ENCODE measurements at regions not wholly inside any gene's neighbourhood (a gene's known extent, or its start where the extent isn't known, plus 50 kb on each side); places are given as distances from the start of the nearest gene placed in this dataset.

DNA sequence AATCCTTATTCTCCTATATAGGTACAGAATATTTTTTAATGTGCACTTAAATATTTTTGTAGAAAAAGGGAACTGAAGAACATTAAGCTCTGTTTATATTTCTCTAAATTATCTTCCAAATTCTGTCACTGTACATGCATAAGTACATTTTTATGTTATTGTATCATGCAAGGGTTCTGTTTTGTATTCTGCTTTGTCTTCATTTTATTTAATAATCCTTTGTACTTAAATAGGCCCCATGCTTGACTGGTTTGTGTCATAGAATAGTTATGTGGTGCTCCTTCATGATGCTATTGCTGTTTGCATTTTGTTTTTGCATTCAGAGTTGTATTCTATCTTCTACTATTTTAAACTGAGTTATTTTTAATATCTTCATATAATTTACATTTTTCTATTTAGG lies 111.9 kb upstream of the EDNRA start:
- peak; percentile 59 for DNase-seq

DNA sequence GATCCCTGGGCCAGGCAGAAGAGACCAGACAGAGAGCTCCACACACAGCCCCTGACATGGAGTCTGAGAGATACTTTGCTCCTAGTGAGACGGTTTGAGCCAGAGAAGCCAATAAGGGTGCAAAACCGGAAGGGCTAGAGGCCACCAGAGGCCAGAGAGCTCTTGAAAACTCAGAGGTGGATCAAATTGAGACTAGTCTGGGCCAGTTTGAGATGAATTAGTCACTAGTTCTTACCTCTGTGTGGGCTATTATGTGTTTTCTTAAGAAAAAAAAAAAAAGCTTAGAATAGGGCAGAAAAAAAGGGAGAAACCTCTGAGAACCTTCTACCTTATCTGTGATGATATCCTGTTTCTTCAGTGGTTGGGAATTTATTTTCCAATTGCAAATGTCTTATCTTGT lies 110.4 kb upstream of the EDNRA start:
- DNase-seq = peak; percentile 32

DNA sequence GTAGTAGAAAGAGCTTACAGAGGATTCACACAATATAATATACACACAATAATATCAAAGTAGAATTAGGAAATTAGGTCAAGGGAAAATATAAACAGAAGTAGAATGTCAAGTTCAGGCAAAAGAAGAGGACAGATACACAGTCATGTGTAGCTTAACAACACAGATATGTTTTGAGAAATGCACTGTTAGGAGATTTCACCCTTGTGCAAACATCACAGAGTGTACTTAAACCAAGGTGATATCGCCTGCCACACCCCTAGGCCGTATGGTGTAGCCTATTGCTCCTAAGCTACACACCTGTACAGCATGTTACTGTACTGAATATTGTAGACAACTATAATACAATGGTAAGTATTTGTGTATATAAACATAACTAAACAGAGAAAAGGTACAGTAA lies 110.0 kb upstream of the EDNRA start:
- no peak for DNase-seq

DNA sequence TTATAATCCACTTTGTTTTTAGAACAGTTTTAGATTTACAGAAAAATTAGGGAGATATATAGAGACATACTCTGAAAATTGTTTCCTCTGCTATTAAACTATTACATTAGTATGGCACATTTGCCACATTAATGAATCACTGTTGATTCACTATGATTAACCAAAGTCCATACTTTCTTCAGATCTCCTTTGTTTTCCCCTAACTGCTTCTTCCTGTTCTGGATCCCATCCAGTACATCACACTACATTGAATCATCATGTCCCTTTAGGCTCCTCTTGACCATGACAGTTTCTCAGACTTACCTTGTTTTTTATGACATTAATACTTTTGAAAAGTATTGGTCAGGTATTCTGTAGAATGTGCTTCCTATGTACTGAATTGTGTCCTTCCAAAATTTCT lies 109.2 kb upstream of the EDNRA start:
- DNase-seq = peak; percentile 77

DNA sequence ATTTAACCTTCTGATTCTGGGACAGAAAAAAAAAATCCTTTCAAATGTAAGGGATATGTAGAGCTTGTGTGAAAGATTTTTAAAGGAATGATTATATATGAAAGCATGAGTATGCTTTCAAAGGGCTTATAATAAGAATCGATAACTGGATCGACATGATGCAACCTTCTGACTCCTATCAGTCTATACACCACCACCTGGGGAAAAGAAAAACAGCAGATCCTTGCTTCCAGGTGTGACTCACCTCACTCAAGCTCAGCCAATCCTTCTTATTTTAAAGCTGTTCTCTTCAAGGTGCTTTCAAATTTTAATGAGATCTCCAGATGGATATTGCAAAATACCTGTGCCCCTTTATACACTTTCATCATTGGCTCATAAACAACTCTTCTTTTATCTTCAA lies 102.1 kb upstream of the EDNRA start:
- DNase-seq = no peak

DNA sequence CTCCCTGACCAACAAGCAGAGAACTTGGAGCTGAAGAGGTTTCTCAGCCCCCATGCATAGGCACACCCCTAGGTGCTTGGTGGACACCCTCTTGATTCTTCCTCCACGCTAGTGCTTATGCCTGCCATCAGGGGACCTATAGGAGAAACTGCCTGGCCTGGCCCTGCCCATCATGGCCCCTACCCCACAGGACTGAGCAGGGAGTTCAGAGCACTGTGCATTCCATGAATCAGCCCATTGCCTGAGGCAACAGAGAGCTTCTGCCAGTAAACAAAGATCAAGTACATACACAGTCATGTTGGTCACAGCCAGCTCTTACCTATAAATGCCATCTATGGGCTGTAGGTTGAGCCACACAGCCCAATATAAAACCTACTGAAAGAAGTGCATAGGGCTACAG lies 99.1 kb upstream of the EDNRA start:
- DNase-seq = no peak

DNA sequence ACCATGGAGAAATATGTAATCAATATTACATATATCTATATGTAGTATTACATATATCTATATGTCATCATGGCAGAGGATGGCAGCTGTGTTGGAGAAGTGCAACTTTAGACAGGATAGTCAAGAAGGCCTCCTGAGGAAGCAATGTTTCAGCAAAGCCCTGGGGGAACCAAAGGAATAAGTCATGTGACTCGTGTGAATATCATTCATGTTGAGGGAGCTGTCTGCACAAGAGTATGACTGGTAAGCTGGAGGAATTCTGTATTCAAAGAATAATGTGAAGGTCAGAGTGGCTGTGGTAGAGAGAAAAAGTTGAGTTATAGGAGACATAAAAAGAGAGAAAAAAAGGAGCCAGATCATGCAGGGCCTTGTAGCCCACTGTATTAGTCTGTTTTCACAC lies 92.9 kb upstream of the EDNRA start:
- DNase-seq = peak; percentile 64

DNA sequence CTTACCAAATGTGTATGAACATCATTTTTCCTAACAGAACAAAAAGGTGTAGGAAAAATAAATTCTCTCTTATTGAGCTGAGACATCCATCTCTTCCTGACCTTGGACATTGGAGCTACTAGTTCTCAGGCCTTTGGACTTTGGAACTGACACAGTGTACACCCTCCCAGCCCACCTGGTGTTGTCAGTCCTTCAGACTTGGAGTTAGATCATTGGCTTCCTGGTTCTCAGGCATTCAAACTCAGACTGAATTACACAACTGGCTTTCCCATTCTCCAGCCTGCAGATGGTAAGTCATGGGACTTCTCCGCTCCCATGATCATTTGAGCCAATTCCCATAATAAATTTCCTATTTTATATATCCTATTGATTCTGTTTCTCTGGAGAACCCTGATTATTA lies 84.8 kb upstream of the EDNRA start:
- no peak for DNase-seq

DNA sequence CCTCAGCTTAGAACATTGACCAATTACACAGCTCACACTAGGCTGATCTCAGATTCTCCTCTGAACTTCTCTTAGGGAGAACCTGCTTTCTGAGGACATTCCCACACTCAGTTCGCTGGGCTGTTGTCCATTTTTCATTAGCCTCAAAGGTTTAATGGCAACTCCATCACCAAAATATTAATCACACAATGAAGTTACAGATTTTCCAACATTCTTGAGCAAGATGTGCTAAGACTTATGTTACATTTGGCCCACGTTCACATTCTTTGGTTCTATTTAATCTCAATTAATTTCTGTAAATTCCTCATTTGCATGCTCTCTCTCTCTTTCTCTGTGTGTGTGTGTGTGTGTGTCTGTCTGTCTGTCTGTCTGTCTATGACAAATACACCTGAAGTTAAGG lies 82.3 kb upstream of the EDNRA start:
- no peak for DNase-seq

DNA sequence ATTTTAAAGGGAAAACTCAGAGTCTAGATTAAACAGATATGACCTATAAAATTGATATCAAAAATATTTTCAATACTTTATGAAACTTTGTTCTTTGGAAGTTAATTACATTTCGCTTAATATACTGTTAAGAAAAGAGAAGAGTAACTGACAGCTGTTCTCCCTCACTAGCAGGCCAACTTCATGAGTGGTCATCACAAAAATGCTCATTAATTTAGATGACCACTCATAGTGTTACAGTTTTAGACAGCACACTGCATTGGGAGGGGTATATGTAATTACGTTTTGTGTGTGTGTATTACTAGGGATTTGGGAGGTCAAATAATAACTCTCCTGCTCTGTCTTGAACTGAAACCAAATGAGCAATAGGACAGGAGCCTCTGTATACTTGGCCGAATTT lies 80.2 kb upstream of the EDNRA start:
- no peak for DNase-seq

DNA sequence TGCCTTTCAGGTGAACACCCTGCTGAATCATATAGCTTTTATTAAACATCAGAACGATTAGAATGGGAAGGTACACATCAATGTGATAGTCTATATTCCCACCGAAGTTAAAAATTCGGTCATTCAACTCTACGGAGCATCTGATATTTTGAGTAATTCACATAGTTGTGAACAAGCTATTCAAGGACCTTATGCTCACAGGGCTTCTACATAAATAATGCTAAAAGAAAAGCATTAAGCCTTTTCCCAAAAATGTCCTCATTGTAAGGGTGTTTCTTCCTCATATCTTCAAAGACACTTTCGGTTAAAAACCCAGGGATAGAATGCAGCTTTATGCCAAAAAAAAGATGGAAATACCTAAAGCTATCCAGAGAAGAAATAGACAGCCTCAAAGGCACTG lies 79.7 kb upstream of the EDNRA start:
- DNase-seq = no peak

DNA sequence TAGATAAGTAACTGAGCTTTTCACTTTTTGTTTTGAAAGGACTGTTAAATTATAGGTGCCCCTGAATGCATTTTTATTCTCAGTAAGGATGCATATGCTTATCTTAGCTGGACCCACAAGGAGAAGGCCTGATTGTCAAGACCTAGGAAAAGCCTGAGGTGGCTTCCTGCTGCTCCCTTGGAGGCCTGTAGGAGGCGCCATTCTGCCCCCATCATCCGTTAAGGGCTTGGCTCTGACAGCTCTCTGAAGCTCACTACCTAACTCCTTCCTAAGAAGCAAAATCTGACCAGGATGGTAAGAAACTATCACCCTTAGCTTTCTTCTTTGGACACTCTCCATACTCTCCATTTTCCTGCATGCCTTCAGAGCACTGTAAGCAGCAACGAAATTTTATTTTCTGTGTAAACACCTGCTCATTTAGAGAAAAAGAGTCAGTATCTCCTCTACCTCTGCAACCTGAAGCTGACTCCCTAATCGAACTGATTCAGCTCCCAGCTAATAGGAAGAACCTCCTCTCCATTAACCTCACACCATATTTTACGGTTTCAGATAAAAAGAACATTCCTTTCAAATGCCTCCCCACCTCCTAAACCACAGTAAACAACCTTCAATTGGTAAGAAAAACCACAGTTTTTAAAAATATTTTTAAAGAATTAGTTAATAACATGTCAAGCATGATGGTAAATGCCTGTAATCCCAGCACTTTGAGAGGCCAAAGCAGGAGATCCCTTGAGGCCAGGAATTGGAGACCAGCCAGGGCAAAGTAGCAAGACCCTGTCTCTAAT lies 73.4 kb upstream of the EDNRA start:
- no peak for DNase-seq

DNA sequence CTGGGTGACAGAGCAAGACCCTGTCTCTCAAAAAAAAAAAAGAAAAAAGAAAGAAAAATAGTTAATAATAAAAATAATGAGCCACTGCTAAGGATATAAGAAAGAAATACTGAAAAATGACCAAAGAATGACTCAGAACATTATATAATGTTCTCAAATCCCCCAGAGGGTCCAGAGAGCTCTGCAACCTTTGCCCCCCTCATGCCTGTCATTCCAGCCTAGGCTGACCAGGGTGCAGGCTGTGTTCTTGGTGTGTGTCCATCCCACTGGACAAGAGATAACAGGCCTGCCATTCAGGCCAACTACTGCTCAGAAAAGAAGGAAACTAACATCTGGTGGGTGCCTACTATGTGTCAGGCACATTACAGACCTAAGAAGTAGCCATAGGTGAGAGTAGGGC lies 72.7 kb upstream of the EDNRA start:
- DNase-seq = no peak

DNA sequence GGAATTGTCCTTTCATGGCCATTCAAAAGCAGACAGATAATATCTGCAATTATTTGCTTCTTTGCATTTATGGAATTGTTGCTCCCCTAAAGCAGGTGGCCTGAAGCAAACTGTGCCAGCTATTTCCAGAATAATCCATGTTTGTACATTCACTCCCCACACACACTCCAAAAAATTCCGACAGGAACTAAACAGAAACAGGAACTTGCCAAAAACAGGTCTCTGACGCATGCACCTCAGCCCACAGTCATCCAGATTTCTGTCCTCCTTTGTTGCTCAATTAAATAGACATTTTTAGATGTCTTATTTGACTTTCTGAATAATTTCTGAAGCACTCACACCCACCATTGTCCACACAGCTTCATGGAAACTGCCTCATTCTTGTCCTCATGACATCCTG lies 71.5 kb upstream of the EDNRA start:
- DNase-seq = peak; percentile 20

DNA sequence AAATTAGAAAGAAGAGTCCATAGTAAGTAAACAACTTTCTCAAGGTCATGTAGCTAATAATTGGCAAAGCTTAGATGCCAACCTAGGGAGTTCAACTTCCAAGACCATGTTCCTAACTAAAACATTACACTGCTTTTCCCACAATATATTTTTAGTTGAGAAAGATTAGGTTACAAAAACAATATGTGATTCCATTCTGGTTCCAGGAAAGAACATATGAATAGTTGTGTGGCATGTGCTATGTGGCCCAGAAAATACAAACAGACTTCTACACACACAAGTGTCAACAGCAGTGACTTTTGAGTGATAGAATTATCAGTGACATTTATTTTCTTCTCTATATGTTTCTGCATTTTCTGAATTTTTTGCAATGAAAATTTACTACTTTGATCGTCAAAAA lies 62.7 kb upstream of the EDNRA start:
- no peak for DNase-seq

DNA sequence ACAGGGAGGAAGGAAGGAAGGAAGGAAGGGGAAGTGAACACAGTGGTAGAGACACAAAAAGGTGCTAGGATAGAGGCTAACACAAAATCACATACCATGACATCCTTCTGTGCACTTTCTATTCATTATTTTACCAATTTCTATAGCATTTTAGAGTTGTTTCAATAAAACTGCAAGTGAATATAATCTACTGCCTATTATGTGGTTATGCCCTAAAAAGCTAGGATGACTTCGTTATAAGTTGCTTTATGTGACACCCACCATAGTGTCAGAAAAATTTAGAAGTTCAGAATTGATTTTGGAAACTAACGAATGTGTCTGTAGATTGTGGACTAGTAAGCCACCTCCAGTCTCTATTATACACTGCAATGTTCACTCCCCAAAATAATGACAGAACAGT lies 59.4 kb upstream of the EDNRA start:
- DNase-seq = no peak

DNA sequence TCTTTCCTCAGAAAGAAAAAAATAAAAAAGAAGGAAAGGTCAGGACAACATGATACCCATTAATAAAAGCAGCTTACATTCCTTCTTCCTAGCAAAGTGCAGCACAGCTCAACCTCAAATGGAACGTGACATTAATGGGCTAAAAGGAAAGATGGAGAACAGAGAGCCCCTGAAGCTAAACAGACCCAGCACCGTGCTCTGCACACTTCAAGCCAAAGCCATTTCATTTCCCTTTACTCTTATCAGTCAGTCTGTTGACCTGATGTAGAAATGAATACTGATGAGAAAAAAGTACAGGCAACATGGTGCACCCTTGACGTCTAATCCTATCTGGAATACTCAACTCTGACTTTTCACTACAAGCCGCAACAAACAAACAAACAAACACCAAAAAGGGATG lies 57.7 kb upstream of the EDNRA start:
- no peak for DNase-seq

DNA sequence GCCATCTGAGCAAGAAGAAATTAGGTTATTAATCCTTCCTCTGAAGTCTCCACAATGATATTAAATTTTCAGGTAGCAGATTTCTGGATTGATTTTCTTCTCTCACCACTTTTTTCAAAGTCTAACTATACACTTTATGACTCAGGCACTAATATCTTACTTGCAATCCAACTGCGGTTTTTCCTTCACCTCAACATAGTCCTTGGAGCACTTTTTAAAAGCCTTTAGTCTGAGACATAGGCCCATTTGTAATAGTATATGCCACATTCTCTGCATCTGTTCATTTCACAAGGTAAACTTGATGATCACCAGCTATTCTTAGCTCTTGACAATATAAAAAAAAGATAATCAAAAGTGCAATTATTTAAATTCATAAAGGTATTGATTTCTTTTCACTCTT lies 55.9 kb upstream of the EDNRA start:
- DNase-seq = peak; percentile 21

DNA sequence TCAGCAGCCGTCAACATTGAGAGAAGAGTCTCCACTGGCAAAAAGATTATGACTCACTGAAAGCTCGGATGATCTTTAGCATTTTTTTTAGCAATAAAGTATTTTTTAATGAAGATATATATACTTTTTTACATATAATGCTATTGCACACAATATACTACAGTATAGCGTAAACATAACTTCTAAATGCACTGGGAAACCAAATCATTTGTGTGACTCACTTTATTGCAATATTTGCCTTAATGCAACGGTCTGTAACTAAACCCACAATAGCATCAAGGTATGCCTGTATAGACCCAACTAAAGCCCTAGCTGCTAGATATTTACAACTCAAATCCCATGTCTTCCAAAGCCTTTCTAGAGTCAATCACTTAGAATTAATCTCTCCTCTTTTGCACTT lies 52.3 kb upstream of the EDNRA start:
- peak; percentile 26 for DNase-seq

DNA sequence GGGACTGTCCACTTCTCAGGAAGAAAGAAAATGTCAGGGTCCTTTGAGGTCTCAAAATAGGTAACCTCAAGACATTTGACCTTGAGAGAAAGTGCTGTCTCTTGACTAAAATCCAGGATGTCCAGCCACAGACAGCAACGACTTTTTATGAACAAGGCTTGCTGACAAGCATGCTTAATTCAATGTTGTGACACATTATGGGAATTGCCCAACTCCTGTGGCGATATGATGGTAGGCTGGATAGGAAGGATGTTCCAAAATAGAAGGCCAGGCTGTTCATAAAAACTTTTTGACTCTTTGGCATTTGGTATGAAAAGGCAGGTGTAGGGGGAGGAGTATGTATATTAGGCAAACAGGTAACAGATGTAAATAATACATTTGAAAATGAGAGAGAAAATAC lies 50.8 kb upstream of the EDNRA start:
- DNase-seq = no peak
